Gastrocnemius medialis (tissue), 4 donors: ENCODE measurements at regions not wholly inside any gene's neighbourhood (a gene's known extent, or its start where the extent isn't known, plus 50 kb on each side); places are given as distances from the start of the nearest gene placed in this dataset.

Experiments used
- ATAC-seq, 2 donors: fragments of 150-250 bp; one replicate each; pipeline ENCODE4 v1.9.1; 2016
- DNase-seq, 2 donors: peaks; one replicate each; pipeline ENCODE4 v3.0.0-alpha.2; 2019
- H3K27ac ChIP-seq, 4 donors: fragments of 200-600 bp; sonication (generic); 1 replicate in 1 of 4; 2 replicates in 3 of 4; pipeline ENCODE4 v1.5.1; 2016 to 2018; ENCODE audit warnings: mild to moderate bottlenecking in 2 of 4, moderate library complexity in 1 of 4
- H3K27me3 ChIP-seq, 3 donors: fragments of 200-600 bp; sonication (generic) in 2 of 3; 1 replicate in 1 of 3; 2 replicates in 2 of 3; pipeline versions ENCODE4 v1.5.1 to v1.6.0; 2016 to 2019; ENCODE audit warnings: mild to moderate bottlenecking in 1 of 3, moderate library complexity in 1 of 3
- H3K36me3 ChIP-seq, 2 donors: fragments of 200-600 bp; sonication (generic) in 1 of 2; one replicate each; pipeline ENCODE4 v1.5.1; 2017 to 2018
- H3K4me1 ChIP-seq, 2 donors: fragments of 200-600 bp; sonication (generic) in 1 of 2; one replicate each; pipeline ENCODE4 v1.5.1; 2016 to 2017; ENCODE audit warnings: mild to moderate bottlenecking in 2 of 2
- H3K4me3 ChIP-seq, 4 donors: fragments of 200-600 bp; sonication (generic) in 3 of 4; 1 replicate in 1 of 4; 2 replicates in 3 of 4; pipeline ENCODE4 v1.5.1; 2016 to 2019; ENCODE audit warnings: mild to moderate bottlenecking in 2 of 4
- H3K9me3 ChIP-seq, 3 donors: fragments of 200-600 bp; sonication (generic) in 2 of 3; 1 replicate in 1 of 3; 2 replicates in 2 of 3; pipeline ENCODE4 v1.5.1; 2016 to 2019
- CTCF ChIP-seq, 5 experiments: fragments of 450-650 bp in 3 of 5; fragments of 200-600 bp in 2 of 5; sonication (generic) in 2 of 5; IDR thresholded peaks in 4 of 5; conservative IDR thresholded peaks in 1 of 5; 1 replicate in 4 of 5; 2 replicates in 1 of 5; pipeline ENCODE4 v1.5.1; 2016 to 2019; ENCODE audit warnings: antibody characterized with exemption in 5 of 5, mild to moderate bottlenecking in 3 of 5, moderate library complexity in 3 of 5
- POLR2A ChIP-seq, 2 donors: fragments of 450-650 bp; IDR thresholded peaks; one replicate each; pipeline ENCODE4 v1.6.1; 2017; ENCODE audit warnings: antibody characterized with exemption in 2 of 2, mild to moderate bottlenecking in 2 of 2, moderate library complexity in 2 of 2
- in situ Hi-C, 4 donors: fragments of 200-750 bp; cut with MboI; loops; one replicate each; pipeline versions ENCODE4 v1.15.0 to v1.8.0; 2017; ENCODE audit warnings: low sequenced_read_pairs in 4 of 4
- intact Hi-C: fragments of 100-400 bp; cut with DNase I; formaldehyde crosslinking; loops from one replicate; pipeline ENCODE4 v1.15.1; 2023; ENCODE audit warnings: low total_unique reads

GRCh38 chr12:93245543-93245942 lies 132.2 kb upstream of the NUDT4 start:
- no peaks in the 10 kb centered on the region for H3K27me3 ChIP-seq
- H3K36me3 ChIP-seq: no peaks in the 10 kb centered on the region
- no peaks in the 10 kb centered on the region for H3K9me3 ChIP-seq
- DNase-seq (no peak), ATAC-seq (no peak)
- intact Hi-C loops (no loop called here), in situ Hi-C loops (no loop called here)
- peaks cover 14 to 17% of the 10 kb centered on the region in 2 donors for H3K4me1 ChIP-seq
- no peak overlapping the region for H3K4me3 ChIP-seq
- H3K27ac ChIP-seq: no peak overlapping the region
- no peak for TF ChIP-seq CTCF (IDR thresholded peaks at IDR 0.05 in 4 of 5, conservative IDR thresholded peaks at IDR 0.05 in 1 of 5)
- TF ChIP-seq POLR2A (IDR thresholded peaks at IDR 0.05): no peak

GRCh38 chr12:93247313-93247991 lies 130.3 kb upstream of the NUDT4 start:
- intact Hi-C loops: no loop called here
- Histone ChIP-seq H3K4me3 (no peak overlapping the region), H3K4me1 (peaks cover 14 to 17% of the 10 kb centered on the region in 2 donors), H3K36me3 (no peaks in the 10 kb centered on the region), H3K27me3 (no peaks in the 10 kb centered on the region), H3K9me3 (no peaks in the 10 kb centered on the region), H3K27ac (no peak overlapping the region)
- in situ Hi-C loops: no loop called here
- TF ChIP-seq POLR2A (IDR thresholded peaks at IDR 0.05): no peak
- no peak for TF ChIP-seq CTCF (IDR thresholded peaks at IDR 0.05 in 4 of 5, conservative IDR thresholded peaks at IDR 0.05 in 1 of 5)
- DNase-seq (no peak), ATAC-seq (no peak)

GRCh38 chr12:93252221-93252620 lies 125.5 kb upstream of the NUDT4 start:
- Histone ChIP-seq H3K9me3 (peaks cover 0 to 6% (median 0%) of the 10 kb centered on the region in 3 donors), H3K27ac (no peak overlapping the region), H3K27me3 (no peaks in the 10 kb centered on the region), H3K4me1 (no peaks in the 10 kb centered on the region), H3K36me3 (no peaks in the 10 kb centered on the region), H3K4me3 (no peak overlapping the region)
- intact Hi-C loops: no loop called here
- in situ Hi-C loops: no loop called here
- DNase-seq (no peak), ATAC-seq (no peak)
- TF ChIP-seq CTCF (IDR thresholded peaks at IDR 0.05 in 4 of 5, conservative IDR thresholded peaks at IDR 0.05 in 1 of 5) (no peak), POLR2A (IDR thresholded peaks at IDR 0.05) (no peak)

- intact Hi-C loops: no loop called here
- no peaks in the 10 kb centered on the region for H3K36me3 ChIP-seq
These were observed 122.8 kb upstream of the NUDT4 start for GRCh38 chr12:93254911-93255310.

More at GRCh38 chr12:93254911-93255310, 122.8 kb upstream of the NUDT4 start:
- ATAC-seq (no peak), DNase-seq (no peak)
- Histone ChIP-seq H3K4me3 (no peak overlapping the region), H3K27me3 (no peaks in the 10 kb centered on the region), H3K27ac (no peak overlapping the region), H3K4me1 (no peaks in the 10 kb centered on the region), H3K9me3 (peaks cover 0 to 6% (median 0%) of the 10 kb centered on the region in 3 donors)
- no peak for TF ChIP-seq POLR2A (IDR thresholded peaks at IDR 0.05)
- no peak for TF ChIP-seq CTCF (IDR thresholded peaks at IDR 0.05 in 4 of 5, conservative IDR thresholded peaks at IDR 0.05 in 1 of 5)
- in situ Hi-C loops: no loop called here
